PC-9 (cell line): ENCODE measurements at regions not wholly inside any gene's neighbourhood (a gene's known extent, or its start where the extent isn't known, plus 50 kb on each side); places are given as distances from the start of the nearest gene placed in this dataset.

Experiments
- EZH2 ChIP-seq: fragments of 200-600 bp; sonication (generic); IDR thresholded peaks from 2 replicates; pipeline ENCODE4 v1.8.0; 2017; ENCODE audit warnings: antibody characterized with exemption, low read depth
- TF ChIP-seq, protein P1 (sequence below): fragments of 200-600 bp; sonication (generic); conservative IDR thresholded peaks from 2 replicates; pipeline ENCODE4 v1.6.1; 2017; ENCODE audit warnings: mixed run types, antibody characterized with exemption, mild to moderate bottlenecking, moderate library complexity

- TF ChIP-seq, protein P1, sequence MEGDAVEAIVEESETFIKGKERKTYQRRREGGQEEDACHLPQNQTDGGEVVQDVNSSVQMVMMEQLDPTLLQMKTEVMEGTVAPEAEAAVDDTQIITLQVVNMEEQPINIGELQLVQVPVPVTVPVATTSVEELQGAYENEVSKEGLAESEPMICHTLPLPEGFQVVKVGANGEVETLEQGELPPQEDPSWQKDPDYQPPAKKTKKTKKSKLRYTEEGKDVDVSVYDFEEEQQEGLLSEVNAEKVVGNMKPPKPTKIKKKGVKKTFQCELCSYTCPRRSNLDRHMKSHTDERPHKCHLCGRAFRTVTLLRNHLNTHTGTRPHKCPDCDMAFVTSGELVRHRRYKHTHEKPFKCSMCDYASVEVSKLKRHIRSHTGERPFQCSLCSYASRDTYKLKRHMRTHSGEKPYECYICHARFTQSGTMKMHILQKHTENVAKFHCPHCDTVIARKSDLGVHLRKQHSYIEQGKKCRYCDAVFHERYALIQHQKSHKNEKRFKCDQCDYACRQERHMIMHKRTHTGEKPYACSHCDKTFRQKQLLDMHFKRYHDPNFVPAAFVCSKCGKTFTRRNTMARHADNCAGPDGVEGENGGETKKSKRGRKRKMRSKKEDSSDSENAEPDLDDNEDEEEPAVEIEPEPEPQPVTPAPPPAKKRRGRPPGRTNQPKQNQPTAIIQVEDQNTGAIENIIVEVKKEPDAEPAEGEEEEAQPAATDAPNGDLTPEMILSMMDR, result no peak
- no peak for TF ChIP-seq EZH2
Observed at GRCh38 chr5:92003806-92004205, 620.7 kb upstream of the ARRDC3 start.
